CD4-positive, CD25-positive, alpha-beta regulatory T cell (primary cell): ENCODE measurements at regions not wholly inside any gene's neighbourhood (a gene's known extent, or its start where the extent isn't known, plus 50 kb on each side); places are given as distances from the start of the nearest gene placed in this dataset.
"Not testable (repeated sequence)": the region's sequence is repeated elsewhere in the genome, so short reads cannot be mapped to it uniquely, and the experiment has no call there.

Experiments
- ATAC-seq, 2 donors: fragments of 150-1000 bp; cut with Tn5 transposase; one replicate each; pipeline ENCODE4 v1.10.0; 2021; ENCODE audit warnings: low read depth in 2 of 2, moderate number of reproducible peaks in 2 of 2, moderate library complexity in 1 of 2
- DNase-seq, 3 donors: peaks; one replicate each; pipeline versions ENCODE4 v3.0.0 to v3.0.0-alpha.2; 2012 to 2022; ENCODE audit warnings: mixed read lengths in 1 of 3
- H3K27ac ChIP-seq: one replicate; pipeline ENCODE4 v1.7.0; 2013; ENCODE audit warnings: mild to moderate bottlenecking, low read length; ENCODE audit not compliant: insufficient read depth, poor library complexity, severe bottlenecking
- H3K27me3 ChIP-seq: one replicate; pipeline ENCODE4 v1.7.0; 2013; ENCODE audit warnings: low read length; ENCODE audit not compliant: control insufficient read depth, insufficient read depth
- H3K36me3 ChIP-seq: one replicate; pipeline ENCODE4 v1.7.0; 2013; ENCODE audit warnings: mild to moderate bottlenecking, low read length, moderate library complexity; ENCODE audit not compliant: control insufficient read depth, insufficient read depth
- H3K4me1 ChIP-seq: 2 replicates; pipeline ENCODE4 v1.7.0; 2013; ENCODE audit warnings: mild to moderate bottlenecking, low read length; ENCODE audit not compliant: insufficient read depth, control insufficient read depth, poor library complexity, severe bottlenecking
- H3K4me3 ChIP-seq: one replicate; pipeline ENCODE4 v1.7.0; 2013; ENCODE audit warnings: low read depth, mild to moderate bottlenecking, low read length, moderate library complexity
- H3K9me3 ChIP-seq, 2 experiments: 1 replicate in 1 of 2; 2 replicates in 1 of 2; pipeline ENCODE4 v1.7.0; 2013; ENCODE audit warnings: low read length in 2 of 2, mild to moderate bottlenecking in 1 of 2, moderate library complexity in 1 of 2; ENCODE audit not compliant: control insufficient read depth in 2 of 2
- H3K27ac Mint-ChIP-seq, 3 donors: one replicate each; pipeline ENCODE4 v1.8.0; 2020 to 2022; ENCODE audit warnings: mild to moderate bottlenecking in 3 of 3, mixed read lengths in 3 of 3, moderate library complexity in 2 of 3
- H3K27me3 Mint-ChIP-seq: one replicate; pipeline ENCODE4 v1.8.0; 2022; ENCODE audit warnings: mild to moderate bottlenecking, mixed read lengths
- H3K36me3 Mint-ChIP-seq: one replicate; pipeline ENCODE4 v1.8.0; 2020; ENCODE audit warnings: mixed read lengths
- H3K4me1 Mint-ChIP-seq, 4 donors: one replicate each; pipeline ENCODE4 v1.8.0; 2020 to 2022; ENCODE audit warnings: mixed read lengths in 4 of 4, mild to moderate bottlenecking in 1 of 4
- H3K4me3 Mint-ChIP-seq, 4 donors: one replicate each; pipeline ENCODE4 v1.8.0; 2020 to 2022; ENCODE audit warnings: mild to moderate bottlenecking in 4 of 4, mixed read lengths in 4 of 4, moderate library complexity in 3 of 4
- H3K9me3 Mint-ChIP-seq, 7 donors: one replicate each; pipeline ENCODE4 v1.8.0; 2020 to 2022; ENCODE audit warnings: mixed read lengths in 7 of 7, mild to moderate bottlenecking in 3 of 7, moderate library complexity in 2 of 7

- Mint-ChIP-seq H3K36me3 (no peaks in the 10 kb centered on the region), H3K27ac (no peak overlapping the region), H3K9me3 (peaks cover 0 to 1% (median 0%) of the 10 kb centered on the region in 7 donors), H3K4me1 (no peaks in the 10 kb centered on the region), H3K4me3 (no peak overlapping the region), H3K27me3 (no peaks in the 10 kb centered on the region)
- no peak overlapping the region for H3K27ac ChIP-seq
- no peaks in the 10 kb centered on the region for H3K4me1 ChIP-seq
- H3K27me3 ChIP-seq: no peaks in the 10 kb centered on the region
- DNase-seq (no peak), ATAC-seq (no peak)
- no peaks in the 10 kb centered on the region for H3K36me3 ChIP-seq
- H3K9me3 ChIP-seq: no peaks in the 10 kb centered on the region
- no peak overlapping the region for H3K4me3 ChIP-seq
These were observed 76.9 kb upstream of the IGSF10 start for GRCh38 chr3:151537726-151538125.

DNA sequence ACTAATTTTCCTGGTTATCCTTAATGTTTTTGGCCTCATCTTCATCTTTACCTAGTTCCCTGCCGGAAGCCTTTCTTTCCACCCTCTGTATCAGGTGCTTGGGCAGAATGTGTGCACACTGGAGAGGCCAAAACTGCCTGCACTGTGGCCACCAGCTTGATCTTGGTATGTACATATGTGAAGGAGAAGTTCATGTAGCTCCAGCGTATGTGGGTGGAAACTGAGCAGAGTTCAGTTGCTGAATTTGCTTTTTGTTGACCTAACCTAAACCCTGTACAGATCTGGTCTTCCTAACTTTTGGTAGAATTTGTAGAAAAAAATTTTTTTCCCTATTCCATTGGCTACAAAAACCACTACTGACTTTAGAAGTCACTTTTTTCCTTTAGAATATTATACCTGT is 65.9 kb upstream of the IGSF10 start:
- peaks cover 0 to 10% (median 0%) of the 10 kb centered on the region in 7 donors for H3K9me3 Mint-ChIP-seq
- ATAC-seq (no peak), DNase-seq (no peak)
- H3K4me3 Mint-ChIP-seq: no peak overlapping the region
- H3K27ac Mint-ChIP-seq: no peak overlapping the region
- no peak overlapping the region for H3K4me3 ChIP-seq
- no peaks in the 10 kb centered on the region for H3K4me1 ChIP-seq
- H3K9me3 ChIP-seq: no peaks in the 10 kb centered on the region
- no peaks in the 10 kb centered on the region for H3K27me3 Mint-ChIP-seq
- peaks cover 0 to 4% (median 0%) of the 10 kb centered on the region in 4 donors for H3K4me1 Mint-ChIP-seq
- H3K36me3 ChIP-seq: no peaks in the 10 kb centered on the region
- H3K27ac ChIP-seq: no peak overlapping the region
- H3K27me3 ChIP-seq: no peaks in the 10 kb centered on the region
- no peaks in the 10 kb centered on the region for H3K36me3 Mint-ChIP-seq

- no peak overlapping the region for H3K4me3 Mint-ChIP-seq
- Histone ChIP-seq H3K4me1 (no peaks in the 10 kb centered on the region), H3K36me3 (no peaks in the 10 kb centered on the region), H3K9me3 (no peaks in the 10 kb centered on the region), H3K27me3 (no peaks in the 10 kb centered on the region), H3K4me3 (no peak overlapping the region), H3K27ac (no peak overlapping the region)
- H3K27me3 Mint-ChIP-seq: no peaks in the 10 kb centered on the region
- ATAC-seq: no peak
- no peak overlapping the region for H3K27ac Mint-ChIP-seq
- H3K4me1 Mint-ChIP-seq: peaks cover 0 to 4% (median 0%) of the 10 kb centered on the region in 4 donors
- DNase-seq: no peak
- no peaks in the 10 kb centered on the region for H3K36me3 Mint-ChIP-seq
- peaks cover 0 to 9% (median 5%) of the 10 kb centered on the region in 7 donors for H3K9me3 Mint-ChIP-seq
These were observed 59.2 kb upstream of the IGSF10 start for GRCh38 chr3:151520105-151520504.

DNA sequence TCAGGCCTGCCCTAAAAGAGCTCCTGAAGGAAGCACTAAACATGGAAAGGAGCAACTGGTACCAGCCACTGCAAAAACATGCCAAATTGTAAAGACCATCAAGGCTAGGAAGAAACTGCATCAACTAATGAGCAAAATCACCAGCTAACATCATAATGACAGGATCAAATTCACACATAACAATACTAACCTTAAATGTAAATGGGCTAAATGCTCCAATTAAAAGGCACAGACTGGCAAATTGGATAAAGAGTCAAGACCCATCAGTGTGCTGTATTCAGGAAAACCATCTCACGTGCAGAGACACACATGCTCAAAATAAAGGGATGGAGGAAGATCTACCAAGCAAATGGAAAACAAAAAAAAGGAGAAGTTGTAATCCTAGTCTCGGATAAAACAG is 50.6 kb upstream of the IGSF10 start:
- not testable (repeated sequence) for H3K27ac ChIP-seq, H3K4me3 ChIP-seq, H3K4me1 Mint-ChIP-seq, H3K9me3 ChIP-seq, H3K27me3 ChIP-seq, H3K36me3 ChIP-seq, H3K9me3 Mint-ChIP-seq, H3K4me1 ChIP-seq, H3K4me3 Mint-ChIP-seq, H3K27ac Mint-ChIP-seq, H3K27me3 Mint-ChIP-seq, DNase-seq, ATAC-seq, H3K36me3 Mint-ChIP-seq
